CD14-positive monocyte (primary cell): ENCODE measurements at regions not wholly inside any gene's neighbourhood (a gene's known extent, or its start where the extent isn't known, plus 50 kb on each side); places are given as distances from the start of the nearest gene placed in this dataset.

Source experiments
- DNase-seq, 3 donors: peaks; one replicate each; pipeline ENCODE4 v3.0.0-alpha.2; 2011 to 2022
- H2AFZ ChIP-seq: 2 replicates; pipeline ENCODE4 v1.6.0; 2012; ENCODE audit warnings: mild to moderate bottlenecking, low read depth, low read length, inconsistent platforms; ENCODE audit not compliant: insufficient read depth, poor library complexity, severe bottlenecking
- H3K27ac ChIP-seq, 2 donors: 1 replicate in 1 of 2; 2 replicates in 1 of 2; pipeline ENCODE4 v1.5.1; 2012 to 2013; ENCODE audit warnings: low read length in 2 of 2, control low read depth in 1 of 2, inconsistent platforms in 1 of 2, low read depth in 1 of 2, mild to moderate bottlenecking in 1 of 2
- H3K27me3 ChIP-seq, 2 donors: one replicate each; pipeline versions ENCODE4 v1.6.0 to v1.6.1; 2011 to 2013; ENCODE audit warnings: low read length in 2 of 2; ENCODE audit not compliant: control insufficient read depth in 2 of 2, insufficient read depth in 2 of 2
- H3K36me3 ChIP-seq, 2 donors: replicated peaks in 1 of 2; 1 replicate in 1 of 2; 2 replicates in 1 of 2; pipeline versions ENCODE4 v1.5.1 to v1.6.1; 2012 to 2013; ENCODE audit warnings: low read length in 2 of 2, control low read depth in 1 of 2, inconsistent platforms in 1 of 2, mild to moderate bottlenecking in 1 of 2; ENCODE audit not compliant: insufficient read depth in 2 of 2, control insufficient read depth in 1 of 2
- H3K4me1 ChIP-seq, 2 donors: 1 replicate in 1 of 2; 2 replicates in 1 of 2; pipeline versions ENCODE4 v1.5.1 to v1.6.1; 2012 to 2013; ENCODE audit warnings: low read length in 2 of 2, control low read depth in 1 of 2, inconsistent platforms in 1 of 2, mild to moderate bottlenecking in 1 of 2, moderate library complexity in 1 of 2; ENCODE audit not compliant: insufficient read depth in 2 of 2, control insufficient read depth in 1 of 2
- H3K4me2 ChIP-seq: replicated peaks from 2 replicates; pipeline ENCODE3; 2012; ENCODE audit warnings: low read length, moderate library complexity, mild to moderate bottlenecking; ENCODE audit not compliant: poor library complexity, severe bottlenecking; ENCODE audit errors: extremely low read depth
- H3K4me3 ChIP-seq, 3 experiments: fragments of 200-600 bp in 1 of 3; sonication (generic) in 1 of 3; replicated peaks in 1 of 3; 1 replicate in 2 of 3; 2 replicates in 1 of 3; pipeline ENCODE4 v1.5.1; 2011 to 2013; ENCODE audit warnings: low read length in 3 of 3, mild to moderate bottlenecking in 3 of 3, control low read depth in 2 of 3, low read depth in 2 of 3, inconsistent platforms in 1 of 3, moderate library complexity in 1 of 3
- H3K79me2 ChIP-seq: 2 replicates; pipeline ENCODE4 v1.6.0; 2012; ENCODE audit warnings: mild to moderate bottlenecking, control low read depth, inconsistent platforms, low read length, moderate library complexity; ENCODE audit not compliant: insufficient read depth
- H3K9ac ChIP-seq: 2 replicates; pipeline ENCODE4 v1.6.0; 2017; ENCODE audit warnings: low read length, mild to moderate bottlenecking; ENCODE audit not compliant: insufficient read depth, poor library complexity, severe bottlenecking
- H3K9me3 ChIP-seq, 2 donors: replicated peaks in 1 of 2; 1 replicate in 1 of 2; 2 replicates in 1 of 2; pipeline versions ENCODE4 v1.5.1 to v1.6.1; 2012 to 2013; ENCODE audit warnings: low read length in 2 of 2, control low read depth in 1 of 2; ENCODE audit not compliant: control insufficient read depth in 1 of 2, insufficient read depth in 1 of 2
- H4K20me1 ChIP-seq: 2 replicates; pipeline ENCODE4 v1.6.0; 2012; ENCODE audit warnings: mild to moderate bottlenecking, low read length, control low read depth, moderate library complexity; ENCODE audit not compliant: insufficient read depth
- H3K27ac Mint-ChIP-seq, 7 donors: one replicate each; pipeline ENCODE4 v1.8.0; 2020; ENCODE audit warnings: mild to moderate bottlenecking in 7 of 7, mixed read lengths in 7 of 7, moderate library complexity in 6 of 7, inconsistent platforms in 2 of 7
- H3K27me3 Mint-ChIP-seq, 3 donors: one replicate each; pipeline ENCODE4 v1.8.0; 2021 to 2022; ENCODE audit warnings: low read depth in 3 of 3, mild to moderate bottlenecking in 3 of 3, mixed read lengths in 3 of 3, moderate library complexity in 3 of 3, inconsistent platforms in 1 of 3
- H3K36me3 Mint-ChIP-seq, 2 donors: one replicate each; pipeline ENCODE4 v1.8.0; 2020; ENCODE audit warnings: mixed read lengths in 2 of 2, inconsistent platforms in 1 of 2, mild to moderate bottlenecking in 1 of 2
- H3K4me1 Mint-ChIP-seq: one replicate; pipeline ENCODE4 v1.8.0; 2020; ENCODE audit warnings: mild to moderate bottlenecking, mixed read lengths
- H3K4me3 Mint-ChIP-seq, 2 donors: one replicate each; pipeline ENCODE4 v1.8.0; 2020; ENCODE audit warnings: mild to moderate bottlenecking in 2 of 2, mixed read lengths in 2 of 2, moderate library complexity in 1 of 2
- H3K9me3 Mint-ChIP-seq, 7 donors: one replicate each; pipeline ENCODE4 v1.8.0; 2020 to 2022; ENCODE audit warnings: mixed read lengths in 7 of 7, mild to moderate bottlenecking in 6 of 7, moderate library complexity in 6 of 7, inconsistent platforms in 2 of 7
- CTCF ChIP-seq: fragments of 200-600 bp; IDR thresholded peaks from one replicate; pipeline ENCODE4 v1.8.0; 2022; ENCODE audit warnings: antibody characterized with exemption, mild to moderate bottlenecking
- WGBS: methylation state at CpG from one replicate; pipeline ENCODE4 v1.1.5; 2013; ENCODE audit warnings: missing lambda C conversion rate; ENCODE audit not compliant: insufficient coverage; 5-methylcytosine and 5-hydroxymethylcytosine counted together
- intact Hi-C, 2 donors: fragments of 100-400 bp; cut with micrococcal nuclease; formaldehyde crosslinking; loops; one replicate each; pipeline versions ENCODE4 v1.15.0 to v1.15.1; 2023

GRCh38 chr14:56000846-56001245, 117.4 kb upstream of the PELI2 start:
- no peak overlapping the region for H3K4me3 Mint-ChIP-seq

GRCh38 chr14:56002342-56002741, 115.9 kb upstream of the PELI2 start:
- no peaks in the 10 kb centered on the region for H3K27me3 ChIP-seq
- DNase-seq, result no peak
- Mint-ChIP-seq H3K9me3 (peaks cover 0 to 15% (median 8%) of the 10 kb centered on the region in 7 donors), H3K4me1 (peaks cover 21% of the 10 kb centered on the region), H3K27me3 (peaks cover 3 to 4% (median 4%) of the 10 kb centered on the region in 3 donors), H3K27ac (no peak overlapping the region), H3K4me3 (no peak overlapping the region), H3K36me3 (no peaks in the 10 kb centered on the region)
- H3K79me2 ChIP-seq, result no peaks in the 10 kb centered on the region
- H3K4me1 ChIP-seq, result peaks cover 7 to 8% of the 10 kb centered on the region in 2 donors
- H3K36me3 ChIP-seq, result no peaks in the 10 kb centered on the region
- no peak overlapping the region for H3K4me2 ChIP-seq
- H3K9ac ChIP-seq, result no peak overlapping the region
- no peak overlapping the region for H3K27ac ChIP-seq
- H2AFZ ChIP-seq, result no peak overlapping the region
- WGBS, result no CpG with 5 or more reads among the region's 7 CpGs
- H4K20me1 ChIP-seq, result no peaks in the 10 kb centered on the region
- TF ChIP-seq CTCF, result no peak
- intact Hi-C loops, result no loop called here
- peaks cover 3 to 10% of the 10 kb centered on the region in 2 donors for H3K9me3 ChIP-seq
- H3K4me3 ChIP-seq, result no peak overlapping the region

More at GRCh38 chr14:56000846-56001245, 117.4 kb upstream of the PELI2 start:
- Mint-ChIP-seq H3K9me3 (peaks cover 0 to 19% (median 8%) of the 10 kb centered on the region in 7 donors), H3K4me1 (peaks cover 19% of the 10 kb centered on the region), H3K36me3 (no peaks in the 10 kb centered on the region), H3K27ac (no peak overlapping the region), H3K27me3 (peaks cover 4 to 6% (median 4%) of the 10 kb centered on the region in 3 donors)
- Histone ChIP-seq H3K27ac (no peak overlapping the region), H4K20me1 (no peaks in the 10 kb centered on the region), H3K36me3 (no peaks in the 10 kb centered on the region), H3K4me3 (no peak overlapping the region), H3K9me3 (peaks cover 3 to 10% of the 10 kb centered on the region in 2 donors), H3K4me2 (no peak overlapping the region), H3K4me1 (peaks cover 6 to 7% of the 10 kb centered on the region in 2 donors), H3K27me3 (no peaks in the 10 kb centered on the region), H3K9ac (no peak overlapping the region), H3K79me2 (no peaks in the 10 kb centered on the region), H2AFZ (no peak overlapping the region)
- DNase-seq, result no peak
- intact Hi-C loops, result no loop called here
- no peak for TF ChIP-seq CTCF
- 88% methylated on average over 2 of the region's 3 CpGs for WGBS
